Activated naive CD4-positive, alpha-beta T cell treated with anti-CD3 and anti-CD28 coated beads, Interleukin-2, amount 50 U/mL, for 24 hours (primary cell): ENCODE measurements at regions not wholly inside any gene's neighbourhood (a gene's known extent, or its start where the extent isn't known, plus 50 kb on each side); places are given as distances from the start of the nearest gene placed in this dataset.

Experiments
- H3K27ac Mint-ChIP-seq: one replicate; pipeline ENCODE4 v1.8.0; 2021; ENCODE audit warnings: mild to moderate bottlenecking, mixed read lengths
- H3K27me3 Mint-ChIP-seq: one replicate; pipeline ENCODE4 v1.8.0; 2021; ENCODE audit warnings: mixed read lengths
- H3K36me3 Mint-ChIP-seq: one replicate; pipeline ENCODE4 v1.8.0; 2021; ENCODE audit warnings: mixed read lengths
- H3K4me1 Mint-ChIP-seq: one replicate; pipeline ENCODE4 v1.8.0; 2021; ENCODE audit warnings: mixed read lengths
- H3K4me3 Mint-ChIP-seq: one replicate; pipeline ENCODE4 v1.8.0; 2021; ENCODE audit warnings: mild to moderate bottlenecking, mixed read lengths
- H3K9me3 Mint-ChIP-seq: one replicate; pipeline ENCODE4 v1.8.0; 2021; ENCODE audit warnings: mixed read lengths

DNA sequence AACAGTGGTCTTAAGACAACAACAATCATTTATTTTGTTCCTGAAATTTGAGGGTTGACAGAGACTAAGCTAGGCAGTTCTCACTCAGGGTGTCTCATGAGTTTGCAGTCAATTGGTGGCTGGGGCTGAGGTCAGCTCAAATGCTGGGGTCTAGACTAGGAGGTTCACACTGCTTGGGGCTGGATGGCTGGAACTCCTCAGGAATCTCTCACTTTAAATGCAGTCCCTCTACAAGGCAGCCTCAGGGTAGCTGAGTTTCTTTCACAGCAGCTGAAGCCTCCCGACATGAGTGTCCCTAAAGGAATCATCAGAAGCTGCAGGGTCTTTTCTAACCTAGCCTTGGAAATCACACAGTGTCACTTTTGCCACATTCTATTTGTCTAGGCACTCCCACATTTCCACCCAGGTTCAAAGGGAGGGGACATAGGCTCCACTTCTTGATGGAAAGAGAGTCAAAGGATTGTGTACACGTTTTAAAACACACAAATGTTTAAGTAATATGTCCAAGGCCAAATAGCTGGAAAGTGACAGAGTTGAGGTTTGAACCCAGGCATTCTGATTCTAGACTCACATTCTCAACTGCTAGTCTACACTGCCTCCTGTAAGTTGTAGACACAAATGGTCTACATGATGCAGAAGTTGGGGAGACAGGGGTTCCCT is 133.8 kb downstream of the ZFP36L2 start:
- Mint-ChIP-seq H3K4me3 (no peak overlapping the region), H3K36me3 (peaks cover 13% of the 10 kb centered on the region), H3K9me3 (peaks cover 9% of the 10 kb centered on the region), H3K27me3 (no peaks in the 10 kb centered on the region), H3K27ac (no peak overlapping the region), H3K4me1 (no peaks in the 10 kb centered on the region)

DNA sequence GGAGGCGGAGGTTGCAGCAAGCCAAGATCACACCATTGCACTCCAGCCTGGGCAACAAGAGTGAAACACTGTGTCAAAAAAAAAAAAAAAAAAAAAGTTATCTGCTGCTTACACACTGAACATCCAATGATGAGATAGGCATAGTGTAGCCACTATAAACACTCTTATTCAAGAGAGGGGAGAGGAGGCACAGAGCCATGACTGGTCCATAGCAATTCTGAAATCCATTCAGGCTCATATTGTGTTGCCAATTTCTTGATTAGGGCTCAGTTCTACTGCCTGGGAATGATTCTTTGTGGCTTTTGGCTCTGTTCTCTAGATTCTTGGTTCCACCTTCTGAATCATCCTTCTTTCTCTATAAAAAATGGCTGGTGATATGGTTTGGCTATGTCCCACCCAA is 136.1 kb downstream of the ZFP36L2 start:
- H3K4me1 Mint-ChIP-seq = peaks cover 5% of the 10 kb centered on the region
- H3K27me3 Mint-ChIP-seq = no peaks in the 10 kb centered on the region
- H3K27ac Mint-ChIP-seq = no peak overlapping the region
- H3K36me3 Mint-ChIP-seq = peaks cover 6% of the 10 kb centered on the region
- H3K4me3 Mint-ChIP-seq = no peak overlapping the region
- peaks cover 9% of the 10 kb centered on the region for H3K9me3 Mint-ChIP-seq

GRCh38 chr2:43088143-43089073 is 138.0 kb downstream of the ZFP36L2 start:
- no peaks in the 10 kb centered on the region for H3K27me3 Mint-ChIP-seq
- H3K4me3 Mint-ChIP-seq = no peak overlapping the region
- peaks cover 6% of the 10 kb centered on the region for H3K36me3 Mint-ChIP-seq
- H3K9me3 Mint-ChIP-seq = peaks cover 9% of the 10 kb centered on the region
- no peak overlapping the region for H3K27ac Mint-ChIP-seq
- peaks cover 10% of the 10 kb centered on the region for H3K4me1 Mint-ChIP-seq

DNA sequence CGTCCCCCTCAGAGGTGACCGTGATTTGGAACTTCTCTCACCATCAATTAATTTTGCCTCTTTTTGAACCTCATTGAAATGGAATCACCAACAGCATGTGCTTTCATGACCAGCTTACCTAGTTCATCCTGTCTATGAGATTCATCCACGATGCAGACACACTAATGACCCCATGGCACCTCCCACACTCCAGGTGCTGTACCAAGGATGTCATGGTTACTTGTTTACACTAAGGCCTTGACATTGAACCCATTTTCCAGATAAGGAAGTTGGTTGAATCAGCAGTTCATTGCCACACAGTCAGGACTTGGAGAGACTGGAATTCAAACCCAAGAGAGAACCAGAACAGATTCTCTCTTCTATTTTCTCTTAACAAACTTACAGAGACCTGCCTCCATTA is 139.0 kb downstream of the ZFP36L2 start:
- Mint-ChIP-seq H3K4me1 (peaks cover 15% of the 10 kb centered on the region), H3K27me3 (no peaks in the 10 kb centered on the region), H3K27ac (no peak overlapping the region), H3K4me3 (no peak overlapping the region), H3K36me3 (peaks cover 4% of the 10 kb centered on the region), H3K9me3 (peaks cover 9% of the 10 kb centered on the region)

GRCh38 chr2:43086451-43087221 is 139.8 kb downstream of the ZFP36L2 start:
- Mint-ChIP-seq H3K36me3 (peaks cover 4% of the 10 kb centered on the region), H3K9me3 (peaks cover 9% of the 10 kb centered on the region), H3K27me3 (no peaks in the 10 kb centered on the region), H3K27ac (no peak overlapping the region), H3K4me3 (no peak overlapping the region), H3K4me1 (peaks cover 15% of the 10 kb centered on the region)

DNA sequence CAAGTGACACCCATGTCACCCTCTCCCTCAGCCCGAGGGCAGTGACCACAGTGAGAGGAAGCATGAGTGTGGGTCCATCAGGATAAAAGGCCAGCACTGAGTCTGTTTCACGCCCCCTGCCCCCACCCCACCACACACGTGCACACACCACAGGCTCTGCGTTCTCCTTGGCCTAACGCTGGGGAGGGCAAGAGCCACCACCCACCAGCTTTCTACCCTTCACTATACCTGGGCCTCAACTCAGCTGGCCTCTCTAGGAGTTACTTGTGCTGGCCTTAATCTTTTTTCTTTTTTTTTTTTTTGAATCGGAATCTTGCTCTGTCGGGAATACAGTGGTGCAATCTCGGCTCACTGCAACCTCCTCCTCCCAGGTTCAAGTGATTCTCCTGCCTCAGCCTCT is 140.5 kb downstream of the ZFP36L2 start:
- H3K9me3 Mint-ChIP-seq = peaks cover 9% of the 10 kb centered on the region
- H3K4me3 Mint-ChIP-seq = no peak overlapping the region
- no peaks in the 10 kb centered on the region for H3K27me3 Mint-ChIP-seq
- no peak overlapping the region for H3K27ac Mint-ChIP-seq
- H3K36me3 Mint-ChIP-seq = peaks cover 3% of the 10 kb centered on the region
- H3K4me1 Mint-ChIP-seq = peaks cover 15% of the 10 kb centered on the region

- Mint-ChIP-seq H3K9me3 (peaks cover 9% of the 10 kb centered on the region), H3K36me3 (no peaks in the 10 kb centered on the region), H3K4me1 (peaks cover 15% of the 10 kb centered on the region), H3K4me3 (no peak overlapping the region), H3K27ac (peak overlapping the region; percentile 20), H3K27me3 (no peaks in the 10 kb centered on the region)
Measured at GRCh38 chr2:43085505-43085904, 140.9 kb downstream of the ZFP36L2 start.

DNA sequence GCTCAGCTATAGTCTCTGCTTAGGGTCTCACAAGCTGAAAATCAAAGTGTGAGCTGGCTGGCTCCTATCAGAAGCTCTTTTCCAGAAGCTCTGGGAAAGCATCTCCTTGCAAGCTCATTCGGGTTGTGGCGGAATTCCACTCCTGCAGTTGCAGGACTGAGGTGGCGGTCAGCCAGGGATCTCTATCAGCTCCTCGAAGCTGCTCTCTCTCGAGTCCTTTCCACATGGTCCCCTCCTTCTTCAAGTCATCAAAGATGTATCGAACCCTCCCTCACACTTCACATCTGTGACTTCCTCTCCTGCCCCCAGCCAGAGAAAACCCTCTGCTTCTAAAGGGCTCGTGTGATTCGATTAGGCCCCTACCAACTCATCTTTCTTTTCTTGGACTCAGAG is 141.7 kb downstream of the ZFP36L2 start:
- Mint-ChIP-seq H3K9me3 (peaks cover under 1% of the 10 kb centered on the region), H3K4me1 (peaks cover 23% of the 10 kb centered on the region), H3K36me3 (no peaks in the 10 kb centered on the region), H3K27me3 (no peaks in the 10 kb centered on the region), H3K27ac (peak overlapping the region; percentile 35), H3K4me3 (no peak overlapping the region)

DNA sequence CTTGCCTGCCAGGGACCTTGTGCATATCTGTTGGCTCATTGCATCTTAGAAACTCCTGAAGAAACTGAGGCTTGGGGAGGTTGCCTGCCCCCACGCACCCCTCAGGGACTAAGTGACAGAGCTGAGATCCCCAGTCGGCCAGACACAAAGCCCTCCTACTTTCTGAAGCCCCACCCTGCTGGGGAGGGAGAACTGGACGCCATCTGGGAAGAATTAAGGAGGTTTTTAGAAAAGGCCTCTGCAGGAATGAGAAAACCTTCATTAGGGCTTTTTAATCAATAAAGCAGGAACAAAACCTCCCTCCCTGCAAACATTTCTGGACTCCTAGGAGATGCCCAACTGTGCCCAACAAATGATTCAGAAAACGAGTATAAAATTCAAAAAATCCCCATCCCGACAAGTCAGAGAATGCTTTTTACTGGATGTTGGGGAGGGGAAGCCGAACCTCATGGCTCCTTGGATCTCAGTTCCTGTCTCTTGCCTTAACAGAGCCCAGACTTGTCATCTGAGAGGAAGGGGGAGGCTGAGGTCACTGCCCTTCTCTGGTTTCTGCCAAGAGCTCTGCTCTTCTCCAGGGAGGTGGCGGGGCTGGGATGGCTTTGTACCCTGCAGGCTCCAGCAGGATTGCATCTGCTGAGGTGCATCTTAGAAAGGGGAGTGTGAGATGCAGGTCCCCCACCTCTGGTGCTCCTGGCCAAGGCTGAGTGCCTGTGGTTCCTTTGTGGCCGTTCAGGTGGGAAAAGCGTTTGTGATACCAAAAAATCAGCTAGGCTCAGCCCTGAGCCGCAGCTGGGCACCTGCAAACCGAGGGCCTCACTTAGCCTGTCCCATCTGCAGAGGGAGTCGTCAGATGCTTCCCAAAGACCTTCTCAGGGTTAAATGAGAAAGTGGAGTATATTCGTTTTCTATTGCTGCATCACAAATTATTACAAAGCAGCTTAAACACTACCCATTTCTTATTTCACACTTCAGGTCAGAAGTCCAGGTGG is 142.4 kb downstream of the ZFP36L2 start:
- Mint-ChIP-seq H3K9me3 (no peaks in the 10 kb centered on the region), H3K36me3 (no peaks in the 10 kb centered on the region), H3K4me1 (peaks cover 24% of the 10 kb centered on the region), H3K4me3 (no peak overlapping the region), H3K27me3 (no peaks in the 10 kb centered on the region), H3K27ac (no peak overlapping the region)

DNA sequence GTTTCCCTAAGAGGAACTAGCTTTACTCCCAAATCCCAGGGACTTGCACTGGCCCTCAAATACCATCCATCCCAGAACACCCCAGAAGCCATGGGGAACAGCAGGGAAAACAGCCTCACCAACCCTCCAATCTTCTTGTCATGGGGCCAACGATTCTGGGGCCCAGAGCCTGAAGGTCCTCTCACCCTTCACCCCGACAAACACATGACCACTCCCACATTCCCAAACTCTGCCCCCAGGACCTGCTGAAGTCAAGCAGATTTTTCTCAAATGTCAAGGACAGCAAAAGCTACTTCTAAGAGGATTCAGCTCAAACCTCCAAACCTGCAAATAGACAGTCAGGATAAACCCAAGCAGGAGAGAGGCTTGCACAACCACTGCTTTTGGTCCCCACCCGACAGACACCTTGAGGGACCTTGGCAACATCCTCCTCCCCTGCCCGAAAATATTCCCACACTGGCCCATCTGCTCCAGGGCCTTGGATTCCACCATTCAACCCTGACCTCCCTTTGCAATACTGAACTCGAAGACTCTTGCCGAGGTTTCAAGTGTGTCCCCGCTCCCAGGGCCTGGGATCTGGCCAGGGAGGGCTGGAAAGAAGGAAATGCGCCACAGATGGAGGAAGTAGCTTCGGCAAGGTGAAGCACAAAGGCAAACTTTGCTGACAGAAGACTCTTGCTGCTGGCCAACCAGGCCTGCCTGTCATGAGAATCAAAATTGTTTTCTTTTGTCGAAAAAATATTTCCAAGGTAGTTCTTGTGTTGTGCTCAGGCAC is 143.3 kb downstream of the ZFP36L2 start:
- no peaks in the 10 kb centered on the region for H3K27me3 Mint-ChIP-seq
- H3K4me3 Mint-ChIP-seq = no peak overlapping the region
- H3K36me3 Mint-ChIP-seq = no peaks in the 10 kb centered on the region
- peaks cover 24% of the 10 kb centered on the region for H3K4me1 Mint-ChIP-seq
- H3K9me3 Mint-ChIP-seq = no peaks in the 10 kb centered on the region
- peak overlapping the region; percentile 24 for H3K27ac Mint-ChIP-seq

DNA sequence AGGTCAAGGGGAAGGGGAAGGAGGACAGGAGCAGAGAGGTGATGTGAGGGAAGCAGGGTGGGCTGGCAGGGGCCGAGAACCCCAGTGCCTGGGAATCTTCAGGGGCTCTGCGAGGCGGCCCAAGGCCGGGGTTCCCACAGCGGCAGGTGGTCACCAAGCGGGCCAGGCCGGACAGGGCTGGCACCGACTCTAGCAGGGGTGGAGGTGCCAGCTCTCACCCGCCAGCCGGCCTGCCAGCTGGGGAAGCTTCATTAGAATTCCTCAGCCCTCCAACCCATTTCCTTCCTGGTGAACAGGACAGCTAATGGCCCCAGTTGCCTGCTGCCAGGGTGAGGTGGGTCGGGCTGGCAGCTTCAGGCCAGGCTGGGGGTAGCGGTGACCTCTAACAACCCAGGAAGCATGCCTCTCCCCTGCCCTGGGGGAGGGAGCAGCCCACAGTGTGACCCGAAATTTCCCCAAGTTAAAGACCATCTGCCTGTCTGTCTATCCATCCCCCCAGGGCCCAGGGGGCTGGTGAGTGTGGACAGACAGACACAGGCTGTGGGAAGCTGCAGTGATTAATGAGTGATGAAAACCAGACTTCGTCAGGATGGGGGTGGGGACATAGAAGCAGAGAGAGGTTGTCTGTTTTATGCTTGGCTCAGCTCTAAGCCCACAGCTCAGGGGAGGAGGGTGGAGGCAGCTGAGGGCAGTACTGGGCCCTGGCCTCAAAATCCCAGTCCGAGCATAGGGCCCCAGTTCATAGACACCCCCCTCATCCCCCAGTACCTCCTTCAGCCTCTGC is 144.1 kb downstream of the ZFP36L2 start:
- no peaks in the 10 kb centered on the region for H3K36me3 Mint-ChIP-seq
- no peaks in the 10 kb centered on the region for H3K9me3 Mint-ChIP-seq
- peaks cover 24% of the 10 kb centered on the region for H3K4me1 Mint-ChIP-seq
- H3K27me3 Mint-ChIP-seq = no peaks in the 10 kb centered on the region
- no peak overlapping the region for H3K27ac Mint-ChIP-seq
- no peak overlapping the region for H3K4me3 Mint-ChIP-seq

- no peaks in the 10 kb centered on the region for H3K36me3 Mint-ChIP-seq
- no peaks in the 10 kb centered on the region for H3K27me3 Mint-ChIP-seq
- H3K4me1 Mint-ChIP-seq = peaks cover 24% of the 10 kb centered on the region
- H3K27ac Mint-ChIP-seq = no peak overlapping the region
- no peaks in the 10 kb centered on the region for H3K9me3 Mint-ChIP-seq
- H3K4me3 Mint-ChIP-seq = no peak overlapping the region
Measured at GRCh38 chr2:43081131-43081765, 145.2 kb downstream of the ZFP36L2 start.

GRCh38 chr2:43080571-43081021 is 145.8 kb downstream of the ZFP36L2 start:
- no peak overlapping the region for H3K27ac Mint-ChIP-seq
- H3K27me3 Mint-ChIP-seq = no peaks in the 10 kb centered on the region
- H3K4me3 Mint-ChIP-seq = no peak overlapping the region

More at GRCh38 chr2:43080571-43081021, 145.8 kb downstream of the ZFP36L2 start:
- Mint-ChIP-seq H3K36me3 (no peaks in the 10 kb centered on the region), H3K4me1 (peaks cover 22% of the 10 kb centered on the region), H3K9me3 (no peaks in the 10 kb centered on the region)
